ENCODE measurements at regions not wholly inside any gene's neighbourhood (a gene's known extent, or its start where the extent isn't known, plus 50 kb on each side); places are given as distances from the start of the nearest gene placed in this dataset.
"Not testable (repeated sequence)": the region's sequence is repeated elsewhere in the genome, so short reads cannot be mapped to it uniquely, and the experiment has no call there.

GRCh38 chr5:152622628-152623027 lies 217.5 kb upstream of the NMUR2 start:
- no peak for DNase-seq

GRCh38 chr5:152623951-152624350 lies 218.9 kb upstream of the NMUR2 start:
- DNase-seq: no peak

- no peak for DNase-seq
These were observed 220.6 kb upstream of the NMUR2 start for GRCh38 chr5:152625696-152626095.

- no peak for DNase-seq
These were observed 226.1 kb upstream of the NMUR2 start for GRCh38 chr5:152631221-152631620.

GRCh38 chr5:152632360-152632759 lies 227.3 kb upstream of the NMUR2 start:
- no peak for DNase-seq

GRCh38 chr5:152634586-152634985 lies 229.5 kb upstream of the NMUR2 start:
- DNase-seq: peak; percentile 9 to 41

GRCh38 chr5:152638996-152639552 lies 234.0 kb upstream of the NMUR2 start:
- DNase-seq: no peak

- DNase-seq: no peak
These were observed 237.1 kb upstream of the NMUR2 start for GRCh38 chr5:152641970-152642805.

GRCh38 chr5:152642880-152643279 lies 237.8 kb upstream of the NMUR2 start:
- no peak for DNase-seq

- DNase-seq: no peak
These were observed 239.1 kb upstream of the NMUR2 start for GRCh38 chr5:152644029-152644728.

- DNase-seq: no peak
These were observed 244.5 kb upstream of the NMUR2 start for GRCh38 chr5:152649609-152650008.

GRCh38 chr5:152650413-152650812 lies 245.3 kb upstream of the NMUR2 start:
- DNase-seq: no peak

GRCh38 chr5:152659470-152659869 lies 254.4 kb upstream of the NMUR2 start:
- DNase-seq: not testable (repeated sequence)

GRCh38 chr5:152673601-152674000 lies 268.5 kb upstream of the NMUR2 start:
- no peak for DNase-seq

- no peak for DNase-seq
These were observed 269.3 kb upstream of the NMUR2 start for GRCh38 chr5:152674403-152674802.

GRCh38 chr5:152676196-152676595 lies 271.1 kb upstream of the NMUR2 start:
- DNase-seq: no peak

GRCh38 chr5:152683205-152683604 lies 278.1 kb upstream of the NMUR2 start:
- DNase-seq: no peak

- no peak for DNase-seq
These were observed 281.9 kb upstream of the NMUR2 start for GRCh38 chr5:152686931-152687330.

GRCh38 chr5:152688561-152689249 lies 283.6 kb upstream of the NMUR2 start:
- peak in 1 of 2 experiments; percentile 30 for DNase-seq

GRCh38 chr5:152689250-152689711 lies 284.2 kb upstream of the NMUR2 start:
- DNase-seq: peak in 1 of 2 experiments; percentile 27

- no peak for DNase-seq
These were observed 289.2 kb upstream of the NMUR2 start for GRCh38 chr5:152694231-152694630.

- no peak for DNase-seq
These were observed 296.3 kb upstream of the NMUR2 start for GRCh38 chr5:152701305-152701949.

GRCh38 chr5:152704286-152704685 lies 299.2 kb upstream of the NMUR2 start:
- no peak for DNase-seq
